Kidney (tissue), 13 donors: ENCODE measurements at regions not wholly inside any gene's neighbourhood (a gene's known extent, or its start where the extent isn't known, plus 50 kb on each side); places are given as distances from the start of the nearest gene placed in this dataset.

ENCODE experiments used
- DNase-seq, 5 donors: peaks; one replicate each; pipeline ENCODE4 v3.0.0-alpha.2; 2013 to 2020
- FAIRE-seq: peaks from 2 replicates; lab custom pipeline; 2012; peaks lifted over from hg19 to GRCh38; lab: Jason Lieb, UNC
- H3K27ac ChIP-seq, 2 donors: one replicate each; pipeline ENCODE4 v1.7.0; 2013; ENCODE audit warnings: low read depth in 2 of 2, low read length in 2 of 2, inconsistent platforms in 1 of 2
- H3K27me3 ChIP-seq: one replicate; pipeline ENCODE4 v1.7.1; 2013; ENCODE audit warnings: low read length, inconsistent platforms; ENCODE audit not compliant: control insufficient read depth, insufficient read depth
- H3K36me3 ChIP-seq, 3 donors: one replicate each; pipeline versions ENCODE4 v1.7.0 to v1.7.1; 2013; ENCODE audit warnings: low read length in 3 of 3, control low read depth in 1 of 3, inconsistent platforms in 1 of 3; ENCODE audit not compliant: insufficient read depth in 3 of 3, control insufficient read depth in 2 of 3
- H3K4me1 ChIP-seq, 3 donors: one replicate each; pipeline versions ENCODE4 v1.7.0 to v1.7.1; 2013; ENCODE audit warnings: low read length in 3 of 3, inconsistent platforms in 1 of 3, low read depth in 1 of 3; ENCODE audit not compliant: control insufficient read depth in 2 of 3, insufficient read depth in 2 of 3
- H3K4me3 ChIP-seq, 3 donors: one replicate each; pipeline versions ENCODE4 v1.7.0 to v1.8.1; 2013; ENCODE audit warnings: low read length in 3 of 3, control low read depth in 1 of 3, inconsistent platforms in 1 of 3
- H3K9ac ChIP-seq, 3 donors: one replicate each; pipeline versions ENCODE4 v1.7.0 to v1.7.1; 2013; ENCODE audit warnings: low read length in 3 of 3, control low read depth in 1 of 3, inconsistent platforms in 1 of 3
- H3K9me3 ChIP-seq, 3 donors: one replicate each; pipeline versions ENCODE4 v1.7.0 to v1.7.1; 2013; ENCODE audit warnings: low read length in 3 of 3, control low read depth in 1 of 3, inconsistent platforms in 1 of 3; ENCODE audit not compliant: control insufficient read depth in 2 of 3, insufficient read depth in 1 of 3
- intact Hi-C: fragments of 100-400 bp; cut with DNase I; formaldehyde crosslinking; loops from one replicate; pipeline ENCODE4 v1.11.1; 2022
- TF ChIP-seq, protein P1 (sequence below): IDR thresholded peaks from 3 replicates; pipeline ENCODE4 v1.5.1; 2012; ENCODE audit warnings: mild to moderate bottlenecking, moderate library complexity, borderline replicate concordance; ENCODE audit not compliant: insufficient read depth; ENCODE audit errors: extremely low read depth
- donor health status: control.
- donor health status: control.
- donor health status: control.
- donor health status: control.
- donor health status: control.
- donor health status: DM: yes; HTN: yes; CAD: no.
- donor health status: Normal renal cell carcinoma (clear cell type).

DNA sequence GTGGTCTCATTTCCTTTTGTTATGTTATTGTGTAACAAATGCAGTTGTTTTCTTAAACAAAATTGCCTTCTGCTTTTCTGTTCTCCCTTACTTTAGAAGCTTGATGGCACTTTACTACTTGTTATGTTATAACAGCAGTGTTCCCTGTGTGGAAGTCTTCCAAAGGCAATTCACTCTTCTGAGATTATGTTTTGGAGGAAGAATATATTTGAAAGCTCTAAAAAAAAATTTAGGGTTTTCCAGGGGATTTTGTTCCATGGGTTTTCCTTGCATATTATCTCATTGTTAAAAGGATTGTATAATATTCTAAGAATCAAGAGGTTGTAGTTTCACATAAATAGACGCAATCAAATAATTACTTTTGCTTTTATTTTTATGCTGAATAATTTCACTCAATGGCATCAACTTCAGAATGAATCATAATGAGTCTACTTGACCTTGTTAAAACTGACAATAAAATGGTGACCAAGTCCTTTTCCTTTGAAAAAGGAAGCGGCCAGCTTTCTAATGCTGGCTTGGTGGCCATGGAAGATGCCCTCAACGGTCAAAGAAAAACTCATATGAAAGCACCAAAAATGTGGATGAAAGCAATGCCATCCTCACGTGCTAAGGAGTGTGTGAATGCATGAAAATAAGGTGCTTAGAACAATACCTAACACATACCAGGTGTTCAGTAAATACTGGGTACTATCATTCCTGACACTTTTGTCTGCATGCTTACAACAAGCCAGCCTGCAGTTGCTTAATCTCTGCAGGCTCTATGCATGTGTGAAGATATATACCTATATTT is 92.4 kb upstream of the KLF6 start:
- H3K36me3 ChIP-seq = no peaks in the 10 kb centered on the region
- no peak overlapping the region for H3K4me3 ChIP-seq
- H3K27me3 ChIP-seq = no peaks in the 10 kb centered on the region
- intact Hi-C loops = no loop called here
- H3K4me1 ChIP-seq = no peaks in the 10 kb centered on the region
- no peaks in the 10 kb centered on the region for H3K9me3 ChIP-seq
- no peak overlapping the region for H3K9ac ChIP-seq
- FAIRE-seq = no peak
- TF ChIP-seq, protein P1, sequence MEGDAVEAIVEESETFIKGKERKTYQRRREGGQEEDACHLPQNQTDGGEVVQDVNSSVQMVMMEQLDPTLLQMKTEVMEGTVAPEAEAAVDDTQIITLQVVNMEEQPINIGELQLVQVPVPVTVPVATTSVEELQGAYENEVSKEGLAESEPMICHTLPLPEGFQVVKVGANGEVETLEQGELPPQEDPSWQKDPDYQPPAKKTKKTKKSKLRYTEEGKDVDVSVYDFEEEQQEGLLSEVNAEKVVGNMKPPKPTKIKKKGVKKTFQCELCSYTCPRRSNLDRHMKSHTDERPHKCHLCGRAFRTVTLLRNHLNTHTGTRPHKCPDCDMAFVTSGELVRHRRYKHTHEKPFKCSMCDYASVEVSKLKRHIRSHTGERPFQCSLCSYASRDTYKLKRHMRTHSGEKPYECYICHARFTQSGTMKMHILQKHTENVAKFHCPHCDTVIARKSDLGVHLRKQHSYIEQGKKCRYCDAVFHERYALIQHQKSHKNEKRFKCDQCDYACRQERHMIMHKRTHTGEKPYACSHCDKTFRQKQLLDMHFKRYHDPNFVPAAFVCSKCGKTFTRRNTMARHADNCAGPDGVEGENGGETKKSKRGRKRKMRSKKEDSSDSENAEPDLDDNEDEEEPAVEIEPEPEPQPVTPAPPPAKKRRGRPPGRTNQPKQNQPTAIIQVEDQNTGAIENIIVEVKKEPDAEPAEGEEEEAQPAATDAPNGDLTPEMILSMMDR = no peak
- no peak for DNase-seq
- no peak overlapping the region for H3K27ac ChIP-seq

- Histone ChIP-seq H3K9ac (no peak overlapping the region), H3K4me1 (no peaks in the 10 kb centered on the region), H3K27ac (no peak overlapping the region), H3K36me3 (no peaks in the 10 kb centered on the region), H3K4me3 (no peak overlapping the region), H3K9me3 (no peaks in the 10 kb centered on the region), H3K27me3 (no peaks in the 10 kb centered on the region)
- FAIRE-seq (no peak), DNase-seq (no peak)
- intact Hi-C loops = no loop called here
- TF ChIP-seq, protein P1 = no peak
Observed at GRCh38 chr10:3876350-3876962, 91.4 kb upstream of the KLF6 start.

GRCh38 chr10:3875842-3876235 is 90.8 kb upstream of the KLF6 start:
- no peaks in the 10 kb centered on the region for H3K36me3 ChIP-seq
- no peaks in the 10 kb centered on the region for H3K4me1 ChIP-seq
- FAIRE-seq = no peak
- no peak overlapping the region for H3K27ac ChIP-seq
- H3K9ac ChIP-seq = no peak overlapping the region
- no peaks in the 10 kb centered on the region for H3K27me3 ChIP-seq
- DNase-seq = no peak
- no peak overlapping the region for H3K4me3 ChIP-seq
- intact Hi-C loops = no loop called here
- no peaks in the 10 kb centered on the region for H3K9me3 ChIP-seq
- TF ChIP-seq, protein P1 = no peak
